HEK293 (cell line): ENCODE measurements at regions not wholly inside any gene's neighbourhood (a gene's known extent, or its start where the extent isn't known, plus 50 kb on each side); places are given as distances from the start of the nearest gene placed in this dataset.

Experiments
- CTCF ChIA-PET: fragments of 350-600 bp; formaldehyde crosslinking; extraction: SDS; loops from one replicate; lab custom pipeline; 2021; ENCODE audit warnings: antibody characterized with exemption; lab: Yijun Ruan, JAX
- POLR2A ChIA-PET: fragments of 300-600 bp; formaldehyde crosslinking; extraction: SDS; loops from one replicate; lab custom pipeline; 2020; ENCODE audit warnings: antibody characterized with exemption, inconsistent platforms; lab: Yijun Ruan, JAX
- H3K27ac ChIP-seq: fragments of 200-500 bp; sonication (Bioruptor generic); 2 replicates; pipeline ENCODE4 v1.5.1; 2014; ENCODE audit warnings: low read depth, low read length, control low read depth, inconsistent platforms; ENCODE audit errors: extremely low read depth
- H3K36me3 ChIP-seq, 2 experiments: fragments of 200-500 bp in 1 of 2; sonication (Bioruptor generic) in 1 of 2; 1 replicate in 1 of 2; 2 replicates in 1 of 2; pipeline ENCODE4 v1.5.1; 2014 to 2017; ENCODE audit warnings: inconsistent platforms in 2 of 2, low read length in 2 of 2; ENCODE audit not compliant: control insufficient read depth in 2 of 2, insufficient read depth in 1 of 2
- H3K4me1 ChIP-seq: fragments of 200-500 bp; sonication (Bioruptor generic); 2 replicates; pipeline ENCODE4 v1.5.1; 2014; ENCODE audit warnings: mild to moderate bottlenecking, low read length, inconsistent platforms; ENCODE audit not compliant: control insufficient read depth, insufficient read depth
- H3K4me3 ChIP-seq: 2 replicates; pipeline ENCODE4 v1.5.1; 2011; ENCODE audit warnings: low read depth, mild to moderate bottlenecking, control low read depth, low read length, moderate library complexity
- H3K9me3 ChIP-seq: fragments of 200-500 bp; sonication (Bioruptor generic); 2 replicates; pipeline ENCODE4 v1.5.1; 2014; ENCODE audit warnings: low read depth, low read length, inconsistent platforms; ENCODE audit not compliant: control insufficient read depth, insufficient read depth
- GLI4 ChIP-seq: fragments of 450-650 bp; formaldehyde crosslinking; IDR thresholded peaks from 2 replicates; pipeline ENCODE4 v1.5.1; 2016; ENCODE audit warnings: missing biosample characterization, missing genetic modification characterization
- HOXD13 ChIP-seq: sonication (generic); formaldehyde crosslinking; IDR thresholded peaks from 2 replicates; pipeline ENCODE4 v1.8.0; 2022; ENCODE audit warnings: missing genetic modification reagents, borderline replicate concordance
- IKZF3 ChIP-seq: fragments of 450-650 bp; IDR thresholded peaks from 2 replicates; pipeline ENCODE4 v1.5.0; 2018; ENCODE audit warnings: missing biosample characterization, mild to moderate bottlenecking, missing genetic modification characterization, moderate library complexity
- KLF17 ChIP-seq: fragments of 450-650 bp; formaldehyde crosslinking; IDR thresholded peaks from 2 replicates; pipeline ENCODE4 v1.5.1; 2016; ENCODE audit warnings: missing biosample characterization, missing genetic modification characterization
- KLF9 ChIP-seq: fragments of 450-650 bp; formaldehyde crosslinking; IDR thresholded peaks from 2 replicates; pipeline ENCODE4 v1.5.1; 2016; ENCODE audit warnings: missing biosample characterization, missing genetic modification characterization, low read depth
- MEIS1 ChIP-seq: sonication (generic); formaldehyde crosslinking; IDR thresholded peaks from 2 replicates; pipeline ENCODE4 v1.8.1; 2022; ENCODE audit warnings: missing genetic modification reagents, mild to moderate bottlenecking, borderline replicate concordance
- MYNN ChIP-seq: fragments of 450-650 bp; formaldehyde crosslinking; IDR thresholded peaks from 2 replicates; pipeline ENCODE4 v1.5.1; 2016; ENCODE audit warnings: missing biosample characterization, missing genetic modification characterization, borderline replicate concordance
- REST ChIP-seq: fragments of 450-650 bp; formaldehyde crosslinking; IDR thresholded peaks from 2 replicates; pipeline ENCODE4 v1.5.1; 2016; ENCODE audit warnings: missing biosample characterization, missing genetic modification characterization
- YY2 ChIP-seq: fragments of 450-650 bp; formaldehyde crosslinking; IDR thresholded peaks from 2 replicates; pipeline ENCODE4 v1.5.1; 2016; ENCODE audit warnings: missing biosample characterization, missing genetic modification characterization
- ZBTB10 ChIP-seq: fragments of 450-650 bp; formaldehyde crosslinking; IDR thresholded peaks from 2 replicates; pipeline ENCODE4 v1.5.1; 2016; ENCODE audit warnings: missing biosample characterization, missing genetic modification characterization
- ZBTB21 ChIP-seq: fragments of 450-650 bp; formaldehyde crosslinking; IDR thresholded peaks from 2 replicates; pipeline ENCODE4 v1.5.1; 2017; ENCODE audit warnings: missing biosample characterization, missing genetic modification characterization
- ZBTB49 ChIP-seq: fragments of 450-650 bp; formaldehyde crosslinking; IDR thresholded peaks from 2 replicates; pipeline ENCODE4 v1.5.1; 2016; ENCODE audit warnings: missing biosample characterization, missing genetic modification characterization, low read depth
- ZFP69B ChIP-seq: fragments of 450-650 bp; formaldehyde crosslinking; IDR thresholded peaks from 2 replicates; pipeline ENCODE4 v1.5.1; 2016; ENCODE audit warnings: missing biosample characterization, missing genetic modification characterization
- ZNF23 ChIP-seq: fragments of 450-650 bp; formaldehyde crosslinking; IDR thresholded peaks from 2 replicates; pipeline ENCODE4 v1.5.1; 2016; ENCODE audit warnings: missing biosample characterization, missing genetic modification characterization, borderline replicate concordance
- ZNF280C ChIP-seq: fragments of 450-650 bp; formaldehyde crosslinking; IDR thresholded peaks from 2 replicates; pipeline ENCODE4 v1.5.1; 2016; ENCODE audit warnings: missing biosample characterization, missing genetic modification characterization
- ZNF37A ChIP-seq: fragments of 450-650 bp; IDR thresholded peaks from 2 replicates; pipeline ENCODE4 v1.5.1; 2018; ENCODE audit warnings: missing biosample characterization, missing genetic modification characterization
- ZNF391 ChIP-seq: fragments of 450-650 bp; formaldehyde crosslinking; IDR thresholded peaks from 2 replicates; pipeline ENCODE4 v1.5.1; 2016; ENCODE audit warnings: low read depth, missing biosample characterization, missing genetic modification characterization, borderline replicate concordance
- ZNF433 ChIP-seq: fragments of 450-650 bp; formaldehyde crosslinking; IDR thresholded peaks from 2 replicates; pipeline ENCODE4 v1.5.1; 2016; ENCODE audit warnings: missing biosample characterization, missing genetic modification characterization, low read depth
- ZNF473 ChIP-seq: fragments of 450-650 bp; formaldehyde crosslinking; IDR thresholded peaks from 2 replicates; pipeline ENCODE4 v1.5.1; 2017; ENCODE audit warnings: missing biosample characterization, missing genetic modification characterization
- ZNF530 ChIP-seq: fragments of 450-650 bp; formaldehyde crosslinking; IDR thresholded peaks from 2 replicates; pipeline ENCODE4 v1.5.1; 2016; ENCODE audit warnings: low read depth, missing biosample characterization, missing genetic modification characterization
- ZNF639 ChIP-seq: fragments of 450-650 bp; formaldehyde crosslinking; IDR thresholded peaks from 2 replicates; pipeline ENCODE4 v1.5.1; 2016; ENCODE audit warnings: missing biosample characterization, missing genetic modification characterization
- ZNF645 ChIP-seq: fragments of 450-650 bp; formaldehyde crosslinking; IDR thresholded peaks from 2 replicates; pipeline ENCODE4; 2016; ENCODE audit warnings: missing biosample characterization, missing genetic modification characterization
- ZNF777 ChIP-seq: fragments of 450-650 bp; formaldehyde crosslinking; IDR thresholded peaks from 2 replicates; pipeline ENCODE4 v1.5.1; 2017; ENCODE audit warnings: missing biosample characterization, missing genetic modification characterization, borderline replicate concordance

GRCh38 chr2:223503746-223504145, 98.4 kb downstream of the SCG2 start (continued):
- no peak for TF ChIP-seq ZBTB10 (tag by site-specific recombination)
- no peak for TF ChIP-seq REST (tag by site-specific recombination)
- TF ChIP-seq ZFP69B (tag by site-specific recombination) = no peak
- TF ChIP-seq ZNF433 (tag by site-specific recombination) = no peak
- TF ChIP-seq ZNF473 (tag by site-specific recombination) = no peak
- no peak for TF ChIP-seq MEIS1
- no peak for TF ChIP-seq ZNF37A (tag by site-specific recombination)
- TF ChIP-seq MYNN (tag by site-specific recombination) = no peak
- TF ChIP-seq, all 188 proteins: peak for 0

GRCh38 chr2:223508372-223508771, 93.8 kb downstream of the SCG2 start:
- Histone ChIP-seq H3K9me3 (no peaks in the 10 kb centered on the region), H3K27ac (no peak overlapping the region), H3K4me1 (no peaks in the 10 kb centered on the region), H3K4me3 (no peak overlapping the region), H3K36me3 (no peaks in the 10 kb centered on the region)
- ChIA-PET CTCF (interaction anchor here (0.5 to 1.1 kb wide), 4 partner anchors 11 to 188 kb away, joined by 3 to 5 read pairs (median 4); no protein-coding TSS in a partner anchor), POLR2A (interaction anchor here (0.5 kb wide), 1 partner anchor 328 kb away, joined by 3 read pairs; no protein-coding TSS in a partner anchor)
- no peak for TF ChIP-seq ZNF639
- no peak for TF ChIP-seq YY2
- TF ChIP-seq ZNF391 = no peak
- no peak for TF ChIP-seq KLF9 (tag by site-specific recombination)
- TF ChIP-seq KLF17 (tag by site-specific recombination) = no peak
- TF ChIP-seq IKZF3 (tag by site-specific recombination) = no peak
- TF ChIP-seq GLI4 (tag by site-specific recombination) = no peak
- TF ChIP-seq ZNF645 (tag by site-specific recombination) = no peak
- TF ChIP-seq ZNF280C (tag by site-specific recombination) = no peak
- TF ChIP-seq ZBTB49 (tag by site-specific recombination) = no peak
- TF ChIP-seq HOXD13 (CRISPR knock-in tag) = no peak
- no peak for TF ChIP-seq ZNF777 (tag by site-specific recombination)
- no peak for TF ChIP-seq ZNF530 (tag by site-specific recombination)
- TF ChIP-seq ZBTB21 (tag by site-specific recombination) = no peak
- TF ChIP-seq ZNF23 = no peak
